Liver (tissue), 8 donors: ENCODE measurements at regions not wholly inside any gene's neighbourhood (a gene's known extent, or its start where the extent isn't known, plus 50 kb on each side); places are given as distances from the start of the nearest gene placed in this dataset.

Source experiments
- DNase-seq: peaks from one replicate; pipeline ENCODE4 v3.0.0-alpha.2; 2017; ENCODE audit warnings: low spot score
- H3K27ac ChIP-seq, 2 donors: one replicate each; pipeline ENCODE4 v1.7.0; 2013; ENCODE audit warnings: inconsistent platforms in 2 of 2, low read length in 2 of 2, control low read depth in 1 of 2, low read depth in 1 of 2, mild to moderate bottlenecking in 1 of 2
- H3K27me3 ChIP-seq, 4 donors: one replicate each; pipeline versions ENCODE4 v1.6.1 to v1.7.0; 2013; ENCODE audit warnings: low read length in 3 of 4, inconsistent platforms in 1 of 4, mild to moderate bottlenecking in 1 of 4, moderate library complexity in 1 of 4; ENCODE audit not compliant: control insufficient read depth in 4 of 4, insufficient read depth in 4 of 4
- H3K36me3 ChIP-seq, 4 donors: one replicate each; pipeline versions ENCODE4 v1.6.1 to v1.7.0; 2013; ENCODE audit warnings: low read length in 3 of 4, mild to moderate bottlenecking in 3 of 4, low read depth in 1 of 4, moderate library complexity in 1 of 4; ENCODE audit not compliant: control insufficient read depth in 4 of 4, insufficient read depth in 3 of 4
- H3K4me1 ChIP-seq, 4 donors: one replicate each; pipeline versions ENCODE4 v1.6.1 to v1.7.0; 2013; ENCODE audit warnings: low read length in 3 of 4, mild to moderate bottlenecking in 3 of 4, moderate library complexity in 1 of 4; ENCODE audit not compliant: control insufficient read depth in 4 of 4, insufficient read depth in 4 of 4
- H3K4me3 ChIP-seq, 3 donors: one replicate each; pipeline versions ENCODE4 v1.6.1 to v1.7.0; 2013; ENCODE audit warnings: low read length in 3 of 3, control low read depth in 1 of 3, low read depth in 1 of 3, mild to moderate bottlenecking in 1 of 3
- H3K9ac ChIP-seq, 2 donors: one replicate each; pipeline ENCODE4 v1.7.0; 2013; ENCODE audit warnings: low read length in 2 of 2, mild to moderate bottlenecking in 2 of 2, moderate library complexity in 2 of 2, control low read depth in 1 of 2, low read depth in 1 of 2
- H3K9me3 ChIP-seq, 4 donors: one replicate each; pipeline versions ENCODE4 v1.6.1 to v1.7.0; 2013; ENCODE audit warnings: low read length in 3 of 4; ENCODE audit not compliant: control insufficient read depth in 4 of 4
- ATF3 ChIP-seq: IDR thresholded peaks from 2 replicates; pipeline ENCODE4 v1.6.1; 2016; ENCODE audit warnings: antibody characterized with exemption
- CTCF ChIP-seq: fragments of 150-350 bp; IDR thresholded peaks from 2 replicates; pipeline ENCODE4 v1.5.1; 2017; ENCODE audit warnings: improper control_type of control experiment, low read depth, low read length; ENCODE audit not compliant: missing input control
- EGR1 ChIP-seq, 2 donors: IDR thresholded peaks; 2 replicates each; pipeline ENCODE4 v1.6.1; 2016 to 2018; ENCODE audit warnings: antibody characterized with exemption in 2 of 2, low read depth in 2 of 2
- FOXA1 ChIP-seq: IDR thresholded peaks from 2 replicates; pipeline ENCODE4 v1.6.1; 2016; ENCODE audit warnings: antibody characterized with exemption
- FOXA2 ChIP-seq: IDR thresholded peaks from 2 replicates; pipeline ENCODE4 v1.6.1; 2016; ENCODE audit warnings: antibody characterized with exemption
- GABPA ChIP-seq, 2 donors: IDR thresholded peaks in 1 of 2; conservative IDR thresholded peaks in 1 of 2; 2 replicates each; pipeline ENCODE4 v1.6.1; 2016; ENCODE audit warnings: antibody characterized with exemption in 2 of 2, mild to moderate bottlenecking in 1 of 2, moderate library complexity in 1 of 2
- HNF4A ChIP-seq, 2 donors: conservative IDR thresholded peaks; 2 replicates each; pipeline ENCODE4 v1.6.1; 2016; ENCODE audit warnings: antibody characterized with exemption in 2 of 2, mild to moderate bottlenecking in 2 of 2
- HNF4G ChIP-seq: IDR thresholded peaks from 2 replicates; pipeline ENCODE4 v1.6.1; 2016; ENCODE audit warnings: antibody characterized with exemption
- JUND ChIP-seq, 2 donors: IDR thresholded peaks; 2 replicates each; pipeline ENCODE4 v1.6.1; 2016; ENCODE audit warnings: antibody characterized with exemption in 2 of 2
- MAX ChIP-seq: IDR thresholded peaks from 2 replicates; pipeline ENCODE4 v1.6.1; 2016; ENCODE audit warnings: antibody characterized with exemption
- NR2F2 ChIP-seq: IDR thresholded peaks from 2 replicates; pipeline ENCODE4 v1.6.1; 2016; ENCODE audit warnings: antibody characterized with exemption
- RAD21 ChIP-seq, 2 donors: IDR thresholded peaks; 2 replicates each; pipeline ENCODE4 v1.6.1; 2016; ENCODE audit warnings: antibody characterized with exemption in 2 of 2, mild to moderate bottlenecking in 2 of 2
- REST ChIP-seq: IDR thresholded peaks from 2 replicates; pipeline ENCODE4 v1.6.1; 2016; ENCODE audit warnings: antibody characterized with exemption, mild to moderate bottlenecking
- RXRA ChIP-seq, 2 donors: IDR thresholded peaks; 2 replicates each; pipeline ENCODE4 v1.6.1; 2017 to 2018; ENCODE audit warnings: antibody characterized with exemption in 2 of 2, mild to moderate bottlenecking in 1 of 2
- SP1 ChIP-seq: IDR thresholded peaks from 2 replicates; pipeline ENCODE4 v1.6.1; 2018; ENCODE audit warnings: antibody characterized with exemption, mild to moderate bottlenecking
- TAF1 ChIP-seq: conservative IDR thresholded peaks from 2 replicates; pipeline ENCODE4 v1.6.1; 2016; ENCODE audit warnings: antibody characterized with exemption, mild to moderate bottlenecking
- YY1 ChIP-seq: IDR thresholded peaks from 2 replicates; pipeline ENCODE4 v1.6.1; 2016; ENCODE audit warnings: antibody characterized with exemption, mild to moderate bottlenecking
- ZBTB33 ChIP-seq: IDR thresholded peaks from 2 replicates; pipeline ENCODE4 v1.6.1; 2016; ENCODE audit warnings: antibody characterized with exemption
- WGBS: extraction: QIAGEN DNeasy Blood & Tissue Kit; methylation state at CpG from one replicate; pipeline ENCODE4 v1.1.7; 2013; 5-methylcytosine and 5-hydroxymethylcytosine counted together
- donor health status: healthy.
- donor health status: healthy.
- donor health status: healthy.
- donor health status: healthy.
- donor health status: healthy.

- no peaks in the 10 kb centered on the region for H3K9me3 ChIP-seq
- TF ChIP-seq CTCF (no peak), EGR1 (IDR thresholded peaks at IDR 0.05; ENCODE audit: low read depth in 2 of 2) (no peak), RAD21 (IDR thresholded peaks at IDR 0.05) (no peak), ATF3 (no peak), FOXA1 (no peak), REST (no peak), YY1 (no peak), TAF1 (no peak), NR2F2 (no peak), SP1 (no peak), MAX (no peak), JUND (IDR thresholded peaks at IDR 0.05) (no peak), RXRA (IDR thresholded peaks at IDR 0.05) (no peak), GABPA (IDR thresholded peaks at IDR 0.05 in 1 of 2, conservative IDR thresholded peaks at IDR 0.05 in 1 of 2) (no peak), HNF4A (conservative IDR thresholded peaks at IDR 0.05) (no peak), ZBTB33 (no peak), FOXA2 (no peak), HNF4G (no peak)
- H3K4me3 ChIP-seq, result no peak overlapping the region
- no peak overlapping the region for H3K27ac ChIP-seq
- no peaks in the 10 kb centered on the region for H3K27me3 ChIP-seq
- H3K36me3 ChIP-seq, result no peaks in the 10 kb centered on the region
- no peaks in the 10 kb centered on the region for H3K4me1 ChIP-seq
- no peak overlapping the region for H3K9ac ChIP-seq
- no peak for DNase-seq
- 80% methylated on average over 6 of the region's 6 CpGs for WGBS
These were observed 98.4 kb upstream of the RANBP6 start for GRCh38 chr9:6113819-6114218.

- 93% methylated on average over 5 of the region's 5 CpGs for WGBS
- Histone ChIP-seq H3K9me3 (no peaks in the 10 kb centered on the region), H3K9ac (no peak overlapping the region), H3K4me1 (no peaks in the 10 kb centered on the region), H3K27me3 (no peaks in the 10 kb centered on the region), H3K4me3 (no peak overlapping the region), H3K36me3 (no peaks in the 10 kb centered on the region), H3K27ac (no peak overlapping the region)
- TF ChIP-seq SP1 (no peak), REST (no peak), YY1 (no peak), HNF4A (conservative IDR thresholded peaks at IDR 0.05) (no peak), JUND (IDR thresholded peaks at IDR 0.05) (no peak), ZBTB33 (no peak), RXRA (IDR thresholded peaks at IDR 0.05) (no peak), TAF1 (no peak), ATF3 (no peak), NR2F2 (no peak), EGR1 (IDR thresholded peaks at IDR 0.05; ENCODE audit: low read depth in 2 of 2) (no peak), HNF4G (no peak)
- DNase-seq, result no peak
These were observed 97.9 kb upstream of the RANBP6 start for GRCh38 chr9:6113312-6113711.
